ENCODE measurements at regions not wholly inside any gene's neighbourhood (a gene's known extent, or its start where the extent isn't known, plus 50 kb on each side); places are given as distances from the start of the nearest gene placed in this dataset.

- TF ChIP-seq EZH2phosphoT487 (IDR thresholded peaks at IDR 0.05; ENCODE audit: borderline replicate concordance, low read length) (no peak), CTCF (IDR thresholded peaks at IDR 0.05; ENCODE audit: low read depth, low read length, poor library complexity, severe bottlenecking) (no peak)
- Histone ChIP-seq H3K27ac (ENCODE audit: low read depth, low read length) (no peak overlapping the region), H4K20me1 (ENCODE audit: control insufficient read depth, insufficient read depth, low read depth, low read length) (no peaks in the 10 kb centered on the region), H3K9me3 (ENCODE audit: control insufficient read depth, insufficient read depth, low read length) (no peaks in the 10 kb centered on the region), H3K4me2 (ENCODE audit: low read length) (no peak overlapping the region), H3K4me3 (ENCODE audit: low read length) (no peak overlapping the region), H3K36me3 (ENCODE audit: control insufficient read depth, low read length) (no peaks in the 10 kb centered on the region), H3K9me2 (replicated peaks; ENCODE audit: control insufficient read depth, low read length) (no peaks in the 10 kb centered on the region), H3K27me3 (ENCODE audit: control insufficient read depth, low read length) (0 out of 2 replicates have a peak, but pooled peaks cover 2% of the 10 kb centered on the region), H3K79me2 (ENCODE audit: control insufficient read depth, low read length) (no peaks in the 10 kb centered on the region), H3K4me1 (ENCODE audit: control insufficient read depth, low read length) (no peaks in the 10 kb centered on the region), H3F3A (ENCODE audit: control insufficient read depth, insufficient read depth) (no peaks in the 10 kb centered on the region)
Observed at GRCh38 chr2:42851740-42852250, 59.4 kb upstream of the HAAO start.

GRCh38 chr2:42851186-42851585 is 58.8 kb upstream of the HAAO start:
- no peaks in the 10 kb centered on the region for H3K36me3 ChIP-seq (ENCODE audit: control insufficient read depth, low read length)
- no peak overlapping the region for H3K4me2 ChIP-seq (ENCODE audit: low read length)
- TF ChIP-seq CTCF (IDR thresholded peaks at IDR 0.05; ENCODE audit: low read depth, low read length, poor library complexity, severe bottlenecking) (no peak), EZH2phosphoT487 (IDR thresholded peaks at IDR 0.05; ENCODE audit: borderline replicate concordance, low read length) (no peak)
- no peaks in the 10 kb centered on the region for H3F3A ChIP-seq (ENCODE audit: control insufficient read depth, insufficient read depth)
- no peaks in the 10 kb centered on the region for H3K9me2 ChIP-seq (replicated peaks; ENCODE audit: control insufficient read depth, low read length)
- no peak overlapping the region for H3K4me3 ChIP-seq (ENCODE audit: low read length)
- H3K79me2 ChIP-seq (ENCODE audit: control insufficient read depth, low read length) = no peaks in the 10 kb centered on the region
- H3K27ac ChIP-seq (ENCODE audit: low read depth, low read length) = no peak overlapping the region
- H3K9me3 ChIP-seq (ENCODE audit: control insufficient read depth, insufficient read depth, low read length) = no peaks in the 10 kb centered on the region
- H3K27me3 ChIP-seq (ENCODE audit: control insufficient read depth, low read length) = 0 out of 2 replicates have a peak, but pooled peaks cover 2% of the 10 kb centered on the region
- H3K4me1 ChIP-seq (ENCODE audit: control insufficient read depth, low read length) = no peaks in the 10 kb centered on the region
- H4K20me1 ChIP-seq (ENCODE audit: control insufficient read depth, insufficient read depth, low read depth, low read length) = no peaks in the 10 kb centered on the region

GRCh38 chr2:42850016-42850805 is 57.8 kb upstream of the HAAO start:
- Histone ChIP-seq H3K9me2 (replicated peaks; ENCODE audit: control insufficient read depth, low read length) (no peaks in the 10 kb centered on the region), H3K4me2 (ENCODE audit: low read length) (no peak overlapping the region), H3K4me3 (ENCODE audit: low read length) (no peak overlapping the region), H3K27ac (ENCODE audit: low read depth, low read length) (no peak overlapping the region), H3K9me3 (ENCODE audit: control insufficient read depth, insufficient read depth, low read length) (no peaks in the 10 kb centered on the region), H3K27me3 (ENCODE audit: control insufficient read depth, low read length) (0 out of 2 replicates have a peak, but pooled peaks cover 2% of the 10 kb centered on the region), H3K79me2 (ENCODE audit: control insufficient read depth, low read length) (no peaks in the 10 kb centered on the region), H3K36me3 (ENCODE audit: control insufficient read depth, low read length) (no peaks in the 10 kb centered on the region), H3K4me1 (ENCODE audit: control insufficient read depth, low read length) (no peaks in the 10 kb centered on the region), H4K20me1 (ENCODE audit: control insufficient read depth, insufficient read depth, low read depth, low read length) (no peaks in the 10 kb centered on the region), H3F3A (ENCODE audit: control insufficient read depth, insufficient read depth) (no peaks in the 10 kb centered on the region)
- no peak for TF ChIP-seq CTCF (IDR thresholded peaks at IDR 0.05; ENCODE audit: low read depth, low read length, poor library complexity, severe bottlenecking)
- no peak for TF ChIP-seq EZH2phosphoT487 (IDR thresholded peaks at IDR 0.05; ENCODE audit: borderline replicate concordance, low read length)
